Occipital lobe (tissue), 1 donor: ENCODE measurements at regions not wholly inside any gene's neighbourhood (a gene's known extent, or its start where the extent isn't known, plus 50 kb on each side); places are given as distances from the start of the nearest gene placed in this dataset.
"Not testable (repeated sequence)": the region's sequence is repeated elsewhere in the genome, so short reads cannot be mapped to it uniquely, and the experiment has no call there.

Source experiments
- DNase-seq: peaks from one replicate; lab custom pipeline; 2025; lab: John Stamatoyannopoulos, UW

- DNase-seq: no peak
These were observed 186.5 kb downstream of the OSTF1 start for GRCh38 chr9:75274781-75275180.

GRCh38 chr9:75282047-75282446, 193.7 kb downstream of the OSTF1 start:
- DNase-seq: no peak

- DNase-seq: no peak
These were observed 201.0 kb downstream of the OSTF1 start for GRCh38 chr9:75289332-75289731.

- DNase-seq: no peak
These were observed 211.0 kb downstream of the OSTF1 start for GRCh38 chr9:75299324-75299723.

GRCh38 chr9:75333624-75334023, 245.3 kb downstream of the OSTF1 start:
- no peak for DNase-seq

DNA sequence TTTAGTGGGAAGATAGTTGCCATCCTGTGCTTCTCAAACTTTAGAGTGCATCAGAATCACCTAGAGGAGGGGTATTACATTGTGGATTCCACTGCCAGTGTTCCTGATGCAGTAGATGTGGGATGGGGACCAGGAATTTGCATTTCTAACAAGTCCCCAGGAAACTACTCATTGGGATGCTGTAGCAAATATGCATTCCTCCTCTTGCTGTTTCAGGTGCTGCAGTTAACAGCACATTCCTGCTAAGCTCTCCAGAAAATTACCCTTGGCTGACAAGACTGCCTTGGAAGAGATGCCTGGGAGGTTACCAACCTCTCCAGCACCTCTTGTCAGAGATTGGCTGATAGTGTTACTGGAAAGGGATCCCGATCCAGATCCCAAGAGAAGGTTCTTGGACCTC, 270.5 kb downstream of the OSTF1 start:
- DNase-seq: no peak

DNA sequence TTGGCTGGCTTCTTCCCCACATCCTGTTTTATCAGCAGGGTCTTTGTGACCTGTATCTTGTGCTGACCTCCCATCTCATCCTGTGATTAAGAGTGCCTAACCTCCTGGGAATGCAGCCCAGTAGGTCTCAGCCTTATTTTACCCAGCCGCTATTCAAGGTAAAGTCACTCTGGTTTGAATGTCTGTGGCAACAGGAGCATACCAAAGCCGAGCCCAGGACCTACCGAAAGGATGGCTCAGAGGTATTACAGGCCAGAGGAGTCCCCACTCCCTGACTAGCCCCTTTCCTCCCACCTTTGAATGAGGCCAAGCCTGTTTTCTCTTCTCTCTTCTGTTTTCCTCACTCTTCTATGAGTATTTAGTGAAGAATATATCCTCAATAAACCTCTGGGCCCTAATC, 271.3 kb downstream of the OSTF1 start:
- no peak for DNase-seq

GRCh38 chr9:75360252-75360651, 271.9 kb downstream of the OSTF1 start:
- no peak for DNase-seq

DNA sequence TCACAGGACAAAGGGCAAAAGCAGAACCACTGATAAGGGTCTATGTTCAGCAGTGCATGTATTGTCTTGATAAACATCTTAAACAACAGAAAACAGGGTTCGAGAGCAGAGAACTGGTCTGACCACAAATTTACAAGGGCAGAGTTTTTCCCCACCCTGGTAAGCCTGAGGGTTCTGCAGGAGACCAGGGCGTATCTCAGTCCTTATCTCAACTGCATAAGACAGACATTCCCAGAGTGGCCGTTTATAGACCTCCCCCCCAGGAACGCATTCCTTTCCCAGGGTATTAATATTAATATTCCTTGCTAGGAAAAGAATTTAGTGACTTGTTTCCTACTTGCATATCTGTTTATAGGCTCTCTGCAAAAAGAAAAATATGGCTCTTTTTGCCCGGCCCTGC, 274.1 kb downstream of the OSTF1 start:
- DNase-seq: not testable (repeated sequence)

- no peak for DNase-seq
These were observed 276.9 kb downstream of the OSTF1 start for GRCh38 chr9:75365196-75365595.

GRCh38 chr9:75369989-75370388, 281.7 kb downstream of the OSTF1 start:
- DNase-seq: no peak

GRCh38 chr9:75372499-75373268, 284.4 kb downstream of the OSTF1 start:
- no peak for DNase-seq

DNA sequence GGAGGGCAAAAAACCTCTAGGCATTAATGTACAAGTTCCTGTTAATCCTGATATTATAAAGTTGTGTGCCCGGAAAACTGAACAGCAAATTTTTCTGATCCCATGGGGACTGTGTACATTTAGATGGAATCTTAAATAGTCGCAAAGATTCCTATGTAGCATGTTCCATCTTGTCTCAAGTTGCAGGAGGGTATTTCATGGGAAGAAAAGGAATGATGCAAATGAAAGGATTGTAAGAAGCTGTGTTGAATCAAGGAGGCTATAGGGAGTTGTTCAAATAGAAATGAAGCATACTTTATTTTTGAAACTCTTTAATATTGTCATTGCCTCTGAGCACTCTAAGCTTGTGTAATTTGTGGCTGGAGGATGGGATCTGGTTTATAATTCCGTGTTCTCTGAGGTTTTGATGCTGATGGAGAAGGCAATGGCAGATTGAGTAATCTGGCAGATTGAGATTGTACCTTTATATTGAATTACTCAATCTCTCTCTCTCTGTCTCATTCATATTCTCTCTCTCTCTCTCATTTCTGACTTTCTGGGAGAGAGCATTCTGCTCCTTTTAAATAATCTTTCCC, 288.5 kb downstream of the OSTF1 start:
- DNase-seq: no peak

- no peak for DNase-seq
These were observed 289.7 kb downstream of the OSTF1 start for GRCh38 chr9:75378036-75378435.

- DNase-seq: no peak
These were observed 290.6 kb downstream of the OSTF1 start for GRCh38 chr9:75378926-75379325.

GRCh38 chr9:75382126-75382525, 293.8 kb downstream of the OSTF1 start:
- no peak for DNase-seq

GRCh38 chr9:75383420-75384034, 295.2 kb downstream of the OSTF1 start:
- DNase-seq: not testable (repeated sequence)

DNA sequence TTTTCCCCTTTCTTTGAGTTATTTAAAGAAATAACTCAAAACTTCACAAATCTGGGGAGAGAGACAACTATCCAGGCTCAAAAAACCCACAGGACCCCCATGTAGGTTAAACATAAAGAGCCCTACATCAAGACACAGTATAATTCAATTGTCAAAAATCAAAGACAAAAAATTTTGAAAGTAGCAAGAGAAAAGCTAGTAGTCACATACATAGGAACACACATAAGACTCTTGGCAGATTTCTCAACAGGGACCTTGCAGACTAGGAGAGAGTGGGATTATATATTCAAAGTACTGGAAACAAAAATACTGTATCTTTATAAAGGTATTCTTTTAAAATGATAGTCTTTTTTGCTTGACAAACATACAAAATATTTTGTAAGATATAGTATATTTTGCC, 296.9 kb downstream of the OSTF1 start:
- no peak for DNase-seq

DNA sequence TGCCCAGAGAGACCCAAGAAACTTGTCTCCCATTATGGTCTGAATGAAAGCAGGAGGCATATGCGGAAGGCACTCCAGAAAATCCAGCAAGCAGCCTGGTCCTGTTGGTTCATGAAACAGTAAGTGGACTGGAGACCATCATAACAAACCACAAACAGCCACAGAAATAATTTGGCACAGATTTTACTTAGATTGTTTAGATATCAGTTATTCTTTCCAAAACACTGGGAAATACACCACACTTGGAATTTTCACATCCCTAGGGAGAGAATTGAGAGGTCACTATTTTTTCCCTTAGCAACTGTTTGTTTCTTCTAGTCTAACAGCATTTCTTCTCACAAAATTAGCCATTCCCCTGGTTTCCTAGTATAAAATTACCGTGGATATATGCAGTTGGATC, 300.8 kb downstream of the OSTF1 start:
- no peak for DNase-seq

DNA sequence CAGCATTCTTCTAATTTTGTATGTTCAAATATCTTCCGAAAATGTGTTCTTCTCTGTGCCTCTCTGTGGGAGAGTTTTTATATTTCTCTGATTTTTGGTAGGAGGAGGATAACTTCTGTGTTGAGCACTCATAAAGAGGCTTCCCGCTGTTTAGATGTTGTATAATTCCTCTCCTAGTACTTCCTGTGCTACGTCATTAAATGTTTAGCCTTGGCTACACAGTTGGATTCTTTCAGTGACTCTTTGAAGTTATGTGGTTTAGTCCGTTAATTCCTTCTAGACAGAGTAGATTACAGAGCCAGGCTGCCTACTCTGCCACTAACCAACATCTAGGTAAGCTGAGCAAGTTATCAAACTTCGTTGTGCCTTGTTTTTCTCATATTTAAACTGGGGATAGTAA, 302.6 kb downstream of the OSTF1 start:
- DNase-seq: no peak

GRCh38 chr9:75391497-75391896, 303.2 kb downstream of the OSTF1 start:
- DNase-seq: no peak

- DNase-seq: no peak
These were observed 307.0 kb downstream of the OSTF1 start for GRCh38 chr9:75395336-75395735.

GRCh38 chr9:75397836-75398235, 309.5 kb downstream of the OSTF1 start:
- no peak for DNase-seq
